ENCODE measurements at regions not wholly inside any gene's neighbourhood (a gene's known extent, or its start where the extent isn't known, plus 50 kb on each side); places are given as distances from the start of the nearest gene placed in this dataset.

- Mint-ChIP-seq H3K27me3 (ENCODE audit: low read depth) (no peaks in the 10 kb centered on the region), H3K4me1 (ENCODE audit: low read depth) (no peaks in the 10 kb centered on the region), H3K4me3 (no peak overlapping the region), H3K9me3 (peaks cover 7% of the 10 kb centered on the region), H3K27ac (no peak overlapping the region), H3K36me3 (ENCODE audit: low read depth) (no peaks in the 10 kb centered on the region)
- DNase-seq, result no peak
- CTCF ChIA-PET, result no interaction called here
- intact Hi-C loops (cut with micrococcal nuclease), result no loop called here
Observed at GRCh38 chr11:80097146-80097545, 656.3 kb upstream of the TENM4 start.

- no peak overlapping the region for H3K27ac Mint-ChIP-seq
- CTCF ChIA-PET, result no interaction called here
Observed at GRCh38 chr11:80096736-80097135, 655.9 kb upstream of the TENM4 start.

GRCh38 chr11:80086496-80087055, 645.7 kb upstream of the TENM4 start:
- Mint-ChIP-seq H3K9me3 (peaks cover 6% of the 10 kb centered on the region), H3K27ac (no peak overlapping the region), H3K4me1 (ENCODE audit: low read depth) (no peaks in the 10 kb centered on the region), H3K36me3 (ENCODE audit: low read depth) (no peaks in the 10 kb centered on the region), H3K27me3 (ENCODE audit: low read depth) (no peaks in the 10 kb centered on the region), H3K4me3 (no peak overlapping the region)
- intact Hi-C loops (cut with micrococcal nuclease), result no loop called here
- CTCF ChIA-PET, result interaction anchor here (0.7 kb wide), 1 partner anchor 263 kb away, joined by 4 read pairs; no protein-coding TSS in a partner anchor
- DNase-seq, result no peak

More at GRCh38 chr11:80096736-80097135, 655.9 kb upstream of the TENM4 start:
- no peak for DNase-seq
- H3K9me3 Mint-ChIP-seq, result peaks cover 8% of the 10 kb centered on the region
- H3K36me3 Mint-ChIP-seq (ENCODE audit: low read depth), result no peaks in the 10 kb centered on the region
- intact Hi-C loops (cut with micrococcal nuclease), result no loop called here
- no peaks in the 10 kb centered on the region for H3K4me1 Mint-ChIP-seq (ENCODE audit: low read depth)
- no peaks in the 10 kb centered on the region for H3K27me3 Mint-ChIP-seq (ENCODE audit: low read depth)
- no peak overlapping the region for H3K4me3 Mint-ChIP-seq

GRCh38 chr11:80085563-80085962, 644.7 kb upstream of the TENM4 start:
- Mint-ChIP-seq H3K27me3 (ENCODE audit: low read depth) (no peaks in the 10 kb centered on the region), H3K4me3 (no peak overlapping the region), H3K27ac (no peak overlapping the region), H3K36me3 (ENCODE audit: low read depth) (no peaks in the 10 kb centered on the region), H3K9me3 (peaks cover 3% of the 10 kb centered on the region), H3K4me1 (ENCODE audit: low read depth) (no peaks in the 10 kb centered on the region)
- intact Hi-C loops (cut with micrococcal nuclease), result no loop called here
- DNase-seq, result no peak
- CTCF ChIA-PET, result interaction anchor here (0.7 kb wide), 1 partner anchor 788 kb away, joined by 3 read pairs; no protein-coding TSS in a partner anchor

GRCh38 chr11:80084608-80085007, 643.8 kb upstream of the TENM4 start:
- Mint-ChIP-seq H3K9me3 (no peaks in the 10 kb centered on the region), H3K36me3 (ENCODE audit: low read depth) (no peaks in the 10 kb centered on the region), H3K27ac (no peak overlapping the region), H3K4me3 (no peak overlapping the region), H3K4me1 (ENCODE audit: low read depth) (no peaks in the 10 kb centered on the region), H3K27me3 (ENCODE audit: low read depth) (no peaks in the 10 kb centered on the region)
- DNase-seq, result no peak
- intact Hi-C loops (cut with micrococcal nuclease), result no loop called here
- CTCF ChIA-PET, result no interaction called here

- DNase-seq, result no peak
- intact Hi-C loops (cut with micrococcal nuclease), result no loop called here
- H3K4me3 Mint-ChIP-seq, result no peak overlapping the region
- H3K9me3 Mint-ChIP-seq, result no peaks in the 10 kb centered on the region
- no peaks in the 10 kb centered on the region for H3K27me3 Mint-ChIP-seq (ENCODE audit: low read depth)
- no peaks in the 10 kb centered on the region for H3K4me1 Mint-ChIP-seq (ENCODE audit: low read depth)
- CTCF ChIA-PET, result no interaction called here
- H3K27ac Mint-ChIP-seq, result no peak overlapping the region
- H3K36me3 Mint-ChIP-seq (ENCODE audit: low read depth), result no peaks in the 10 kb centered on the region
Observed at GRCh38 chr11:80083531-80083951, 642.7 kb upstream of the TENM4 start.

GRCh38 chr11:80082406-80082805, 641.6 kb upstream of the TENM4 start:
- Mint-ChIP-seq H3K4me3 (no peak overlapping the region), H3K9me3 (no peaks in the 10 kb centered on the region), H3K27ac (no peak overlapping the region), H3K4me1 (ENCODE audit: low read depth) (no peaks in the 10 kb centered on the region), H3K36me3 (ENCODE audit: low read depth) (no peaks in the 10 kb centered on the region), H3K27me3 (ENCODE audit: low read depth) (no peaks in the 10 kb centered on the region)
- intact Hi-C loops (cut with micrococcal nuclease), result no loop called here
- no peak for DNase-seq
- CTCF ChIA-PET, result no interaction called here

- Mint-ChIP-seq H3K4me1 (ENCODE audit: low read depth) (no peaks in the 10 kb centered on the region), H3K36me3 (ENCODE audit: low read depth) (no peaks in the 10 kb centered on the region), H3K27me3 (ENCODE audit: low read depth) (no peaks in the 10 kb centered on the region), H3K4me3 (no peak overlapping the region), H3K27ac (no peak overlapping the region), H3K9me3 (peaks cover 3% of the 10 kb centered on the region)
- DNase-seq, result no peak
- intact Hi-C loops (cut with micrococcal nuclease), result no loop called here
- CTCF ChIA-PET, result no interaction called here
Observed at GRCh38 chr11:80077113-80077512, 636.3 kb upstream of the TENM4 start.

GRCh38 chr11:80074837-80075236, 634.0 kb upstream of the TENM4 start:
- DNase-seq, result no peak
- Mint-ChIP-seq H3K4me3 (no peak overlapping the region), H3K27me3 (ENCODE audit: low read depth) (no peaks in the 10 kb centered on the region), H3K4me1 (ENCODE audit: low read depth) (no peaks in the 10 kb centered on the region), H3K27ac (no peak overlapping the region), H3K9me3 (peaks cover 9% of the 10 kb centered on the region), H3K36me3 (ENCODE audit: low read depth) (no peaks in the 10 kb centered on the region)
- intact Hi-C loops (cut with micrococcal nuclease), result no loop called here
- CTCF ChIA-PET, result no interaction called here

GRCh38 chr11:80066291-80066690, 625.5 kb upstream of the TENM4 start:
- H3K27ac Mint-ChIP-seq, result no peak overlapping the region
- H3K4me3 Mint-ChIP-seq, result no peak overlapping the region
- no peaks in the 10 kb centered on the region for H3K4me1 Mint-ChIP-seq (ENCODE audit: low read depth)
- intact Hi-C loops (cut with micrococcal nuclease), result no loop called here
- no peak for DNase-seq
- no peaks in the 10 kb centered on the region for H3K36me3 Mint-ChIP-seq (ENCODE audit: low read depth)
- peaks cover 9% of the 10 kb centered on the region for H3K9me3 Mint-ChIP-seq
- CTCF ChIA-PET, result no interaction called here
- no peaks in the 10 kb centered on the region for H3K27me3 Mint-ChIP-seq (ENCODE audit: low read depth)

GRCh38 chr11:80065086-80065485, 624.3 kb upstream of the TENM4 start:
- no peak for DNase-seq
- no peaks in the 10 kb centered on the region for H3K36me3 Mint-ChIP-seq (ENCODE audit: low read depth)
- peaks cover 5% of the 10 kb centered on the region for H3K9me3 Mint-ChIP-seq
- H3K27ac Mint-ChIP-seq, result no peak overlapping the region
- intact Hi-C loops (cut with micrococcal nuclease), result no loop called here
- H3K4me1 Mint-ChIP-seq (ENCODE audit: low read depth), result no peaks in the 10 kb centered on the region
- CTCF ChIA-PET, result no interaction called here
- H3K27me3 Mint-ChIP-seq (ENCODE audit: low read depth), result no peaks in the 10 kb centered on the region
- no peak overlapping the region for H3K4me3 Mint-ChIP-seq

- CTCF ChIA-PET, result no interaction called here
- Mint-ChIP-seq H3K4me3 (no peak overlapping the region), H3K9me3 (peaks cover 5% of the 10 kb centered on the region), H3K27ac (no peak overlapping the region), H3K4me1 (ENCODE audit: low read depth) (no peaks in the 10 kb centered on the region), H3K27me3 (ENCODE audit: low read depth) (no peaks in the 10 kb centered on the region), H3K36me3 (ENCODE audit: low read depth) (no peaks in the 10 kb centered on the region)
- intact Hi-C loops (cut with micrococcal nuclease), result no loop called here
- DNase-seq, result no peak
Observed at GRCh38 chr11:80061056-80061455, 620.2 kb upstream of the TENM4 start.

- intact Hi-C loops (cut with micrococcal nuclease), result no loop called here
- CTCF ChIA-PET, result no interaction called here
- Mint-ChIP-seq H3K9me3 (no peaks in the 10 kb centered on the region), H3K27ac (no peak overlapping the region), H3K36me3 (ENCODE audit: low read depth) (no peaks in the 10 kb centered on the region), H3K27me3 (ENCODE audit: low read depth) (no peaks in the 10 kb centered on the region), H3K4me3 (no peak overlapping the region), H3K4me1 (ENCODE audit: low read depth) (no peaks in the 10 kb centered on the region)
- DNase-seq, result no peak
Observed at GRCh38 chr11:80054582-80055165, 613.8 kb upstream of the TENM4 start.
